CD4-positive, alpha-beta T cell treated with Interleukin-4 for 1 hour (primary cell): ENCODE measurements at regions not wholly inside any gene's neighbourhood (a gene's known extent, or its start where the extent isn't known, plus 50 kb on each side); places are given as distances from the start of the nearest gene placed in this dataset.
"Not testable (repeated sequence)": the region's sequence is repeated elsewhere in the genome, so short reads cannot be mapped to it uniquely, and the experiment has no call there.

Source experiments
- DNase-seq, 2 donors: peaks; one replicate each; pipeline ENCODE4 v3.0.0-alpha.2; 2020 to 2022

DNA sequence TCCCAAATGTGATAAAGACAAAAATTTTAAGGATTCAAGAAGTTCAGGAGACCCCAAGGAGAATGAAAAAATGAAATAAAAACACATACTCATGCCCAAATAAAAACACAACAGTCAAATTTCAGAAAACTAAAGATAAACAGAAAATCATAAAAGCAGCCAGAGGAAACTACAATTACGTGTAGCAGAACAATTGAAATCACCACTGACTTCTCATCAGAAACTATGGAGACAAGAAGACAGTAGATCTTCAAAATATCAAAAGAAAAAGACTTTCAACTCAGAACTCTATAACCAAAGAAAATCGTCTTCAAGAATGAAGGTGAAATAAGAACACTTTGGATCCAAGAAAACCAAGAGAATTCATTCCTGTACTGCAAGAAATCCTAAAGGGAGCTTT, 54.9 kb downstream of the DIO3 start:
- DNase-seq: no peak

DNA sequence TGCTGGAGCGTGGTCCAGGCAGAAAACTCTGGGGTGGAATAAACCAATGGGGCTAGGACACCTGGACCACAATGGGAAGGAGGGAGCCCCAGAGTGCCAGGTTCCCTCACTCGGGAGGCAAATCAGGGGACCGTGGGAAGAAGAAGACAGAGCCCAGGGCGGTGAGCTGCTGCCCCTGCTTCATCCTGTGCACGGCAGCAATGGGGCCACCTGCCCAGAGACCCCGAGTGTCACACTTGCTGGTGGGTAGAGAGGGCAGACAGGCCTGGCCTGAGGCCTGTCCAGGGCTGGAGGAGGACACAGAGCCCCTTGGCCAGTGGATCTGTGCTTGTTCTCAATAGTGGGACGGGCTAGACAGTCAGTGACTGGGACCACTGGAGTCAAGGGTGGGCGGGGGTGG, 58.2 kb downstream of the DIO3 start:
- no peak for DNase-seq

DNA sequence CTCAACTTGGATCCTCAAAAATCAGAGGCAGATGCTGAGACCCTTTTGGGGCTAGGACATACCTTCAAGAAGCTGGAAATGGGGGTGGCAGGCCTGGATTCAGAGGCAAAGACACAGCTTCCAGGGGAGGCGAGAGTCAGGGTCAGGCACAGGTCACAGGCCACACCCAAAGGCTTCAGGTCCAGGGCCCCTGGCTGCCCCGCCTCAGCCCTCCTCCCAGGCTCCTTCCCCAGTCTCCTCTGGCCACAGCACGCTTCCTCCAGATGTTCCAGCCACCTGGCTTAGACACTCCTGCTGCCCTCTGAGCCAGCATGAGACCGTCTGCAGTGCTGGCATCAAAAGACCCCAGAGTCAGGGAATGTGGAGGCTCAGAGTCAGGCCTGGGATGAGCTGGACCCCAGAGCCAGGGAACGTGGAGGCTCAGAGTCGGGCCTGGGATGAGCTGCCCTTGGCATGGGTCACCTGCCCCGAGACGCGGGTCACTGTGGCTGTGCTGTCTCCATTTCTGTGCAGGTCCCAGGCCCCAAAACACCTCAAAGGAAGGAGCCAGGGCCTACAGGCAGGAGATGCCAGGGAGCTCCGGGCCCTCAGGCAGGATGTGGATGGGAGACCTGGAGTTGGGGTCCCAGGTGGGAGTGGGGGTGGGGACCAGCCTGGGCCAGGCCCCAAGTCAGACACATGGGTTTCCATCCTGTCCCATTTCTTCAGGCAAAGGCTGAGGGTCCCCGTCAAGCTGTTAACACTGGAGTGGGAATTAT, 58.9 kb downstream of the DIO3 start:
- DNase-seq: no peak

DNA sequence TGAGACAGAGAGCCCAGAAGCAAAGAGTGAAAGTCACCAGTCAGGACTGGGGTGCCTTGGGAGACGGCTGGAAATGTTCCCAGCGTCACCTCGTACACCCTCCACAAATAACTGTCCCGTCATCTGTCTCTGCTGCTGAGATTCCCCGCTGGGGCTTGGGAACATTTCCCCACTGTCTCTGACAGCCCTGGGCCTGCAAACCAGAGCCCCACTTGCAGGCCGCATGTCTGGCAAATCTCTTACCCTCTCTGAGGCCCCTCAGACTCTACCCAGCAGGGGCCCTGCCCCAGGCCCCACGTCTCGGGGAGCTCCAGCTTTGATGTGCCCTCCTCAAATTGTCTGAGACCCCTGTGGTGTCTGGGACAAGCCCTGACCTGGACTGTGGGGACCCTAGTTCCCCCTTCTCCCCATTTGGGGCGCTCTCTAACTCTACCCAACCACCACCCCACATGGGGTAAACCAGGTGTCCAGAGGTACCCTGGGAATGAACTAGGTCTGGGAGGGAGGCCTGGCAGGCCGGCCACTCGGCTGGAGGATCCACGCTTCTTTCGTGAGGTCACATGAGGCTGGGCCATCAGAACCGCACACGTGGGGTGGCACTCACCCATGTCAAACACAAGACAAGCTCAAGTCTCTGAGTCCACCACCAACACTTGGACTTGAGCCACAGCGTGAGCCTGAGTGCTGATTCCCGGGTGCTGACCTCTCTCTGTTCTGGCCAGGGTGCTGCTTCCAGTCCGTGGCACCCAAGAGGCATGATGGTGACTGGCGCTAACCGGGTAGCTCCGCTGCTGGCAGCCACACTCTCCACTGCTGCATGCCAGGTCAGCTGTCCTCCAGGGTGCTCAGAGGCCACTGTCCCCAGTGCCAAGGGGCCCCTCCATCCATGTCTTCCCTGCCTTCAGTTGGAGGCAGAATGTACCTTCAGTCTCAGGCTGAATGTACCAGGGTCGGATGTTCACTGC, 59.8 kb downstream of the DIO3 start:
- DNase-seq: no peak

DNA sequence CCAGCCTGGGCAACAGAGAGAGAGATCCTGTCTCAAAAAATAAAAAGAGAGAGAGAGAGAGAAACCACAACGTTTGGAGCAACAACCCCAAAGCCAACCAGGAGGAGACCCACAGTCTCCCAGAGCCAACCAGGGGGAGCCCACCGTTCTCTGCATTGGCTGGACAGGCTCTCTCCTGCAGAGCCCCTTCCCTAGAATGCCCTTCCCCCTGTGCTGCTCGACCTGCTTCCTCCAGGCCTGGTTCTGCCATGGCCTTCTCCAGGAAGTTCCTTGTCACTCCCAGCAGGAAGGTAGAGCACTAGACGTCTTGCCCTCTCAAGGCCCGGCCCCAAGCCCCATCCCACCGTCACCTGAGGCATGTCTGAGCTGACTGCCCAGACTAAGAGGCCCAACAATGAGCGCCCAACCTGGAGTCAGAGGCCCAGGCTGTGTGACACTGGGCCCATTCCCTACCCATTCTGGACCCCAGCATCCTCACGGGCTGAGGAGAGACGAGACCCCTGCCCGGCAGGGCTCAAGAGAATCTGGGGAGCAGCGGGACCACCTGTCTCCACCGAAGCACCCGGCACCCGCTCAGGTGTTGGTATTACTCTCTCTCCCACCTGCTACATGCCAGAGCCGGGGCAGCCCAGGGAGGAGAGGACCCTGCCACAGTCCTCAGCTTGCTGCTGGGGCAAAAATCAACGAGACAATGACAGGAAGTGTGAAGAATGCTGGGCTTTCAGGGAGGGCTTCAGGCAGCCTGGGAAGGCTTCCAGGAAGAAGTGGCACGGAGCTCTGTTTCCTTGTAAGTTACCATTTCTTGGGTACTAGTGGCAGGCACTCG, 61.2 kb downstream of the DIO3 start:
- no peak for DNase-seq

DNA sequence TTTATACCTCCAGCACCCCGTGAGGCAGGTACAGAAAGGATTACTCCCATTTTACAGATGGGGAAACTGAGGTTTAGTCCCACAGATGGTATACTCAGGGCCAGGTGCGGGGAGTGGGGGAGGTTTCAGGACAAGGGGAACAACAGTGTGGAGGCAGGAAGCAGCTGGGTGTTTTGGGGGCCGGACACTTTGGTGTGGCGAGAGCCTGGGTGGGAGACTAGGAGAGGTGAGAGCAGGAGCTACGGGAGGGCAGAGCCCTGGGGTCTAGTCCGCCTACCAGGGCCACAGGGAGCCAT, 61.7 kb downstream of the DIO3 start:
- DNase-seq: no peak

DNA sequence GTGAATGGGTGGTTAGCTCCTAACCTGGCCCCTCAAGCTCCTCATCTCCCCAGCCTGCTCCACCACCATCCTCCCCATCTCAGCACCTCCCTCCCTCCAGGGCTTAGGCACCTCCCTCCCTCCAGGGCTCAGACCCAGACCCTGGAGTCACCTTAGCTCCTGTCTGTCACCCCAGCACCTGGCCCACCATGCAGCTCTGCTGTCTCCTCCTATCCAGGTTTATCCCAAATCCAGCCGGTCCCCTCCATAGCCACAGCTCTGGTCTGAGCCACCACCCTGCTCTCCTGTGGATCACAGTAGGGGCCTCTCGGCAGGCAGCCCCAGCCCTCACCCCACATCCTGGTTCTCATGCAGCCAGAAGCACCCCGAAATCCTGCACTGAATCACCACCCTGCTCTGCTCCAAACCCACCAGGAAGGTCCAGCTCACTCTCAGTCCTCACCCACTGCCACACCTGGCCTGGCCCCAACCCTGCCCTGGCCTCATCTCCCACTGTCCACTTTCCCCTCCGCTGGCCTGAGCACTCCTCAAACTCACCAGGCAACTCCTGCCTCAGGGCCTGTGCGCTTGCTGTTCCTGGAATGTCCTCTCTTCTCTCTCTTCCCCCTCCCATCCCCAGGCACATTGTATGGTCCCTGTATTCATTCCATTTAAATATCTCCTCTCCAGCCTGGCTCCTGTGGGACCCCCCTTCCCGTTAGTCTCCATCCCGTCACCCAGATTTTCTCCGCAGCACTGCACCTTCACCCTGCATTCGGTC, 62.6 kb downstream of the DIO3 start:
- DNase-seq: no peak

DNA sequence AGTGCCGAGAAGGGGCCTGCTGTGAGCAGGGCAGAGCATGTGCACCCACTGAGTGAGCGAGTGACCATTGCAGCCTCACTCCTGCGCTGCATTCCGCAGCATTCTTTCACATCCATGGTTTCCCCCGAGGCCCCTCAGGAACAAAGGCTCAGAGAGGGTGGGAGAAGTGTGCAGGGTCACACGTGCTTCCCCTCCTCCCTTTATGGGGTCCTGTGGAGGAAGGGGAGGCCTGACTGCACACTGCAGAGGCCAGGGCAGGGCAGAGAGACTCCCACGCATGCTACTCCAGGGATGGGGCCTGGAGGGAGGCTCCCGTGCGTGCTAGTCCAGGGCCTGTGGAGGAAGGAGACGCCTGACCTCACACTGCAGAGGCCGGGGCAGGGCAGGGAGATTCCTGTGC, 63.2 kb downstream of the DIO3 start:
- DNase-seq: no peak

DNA sequence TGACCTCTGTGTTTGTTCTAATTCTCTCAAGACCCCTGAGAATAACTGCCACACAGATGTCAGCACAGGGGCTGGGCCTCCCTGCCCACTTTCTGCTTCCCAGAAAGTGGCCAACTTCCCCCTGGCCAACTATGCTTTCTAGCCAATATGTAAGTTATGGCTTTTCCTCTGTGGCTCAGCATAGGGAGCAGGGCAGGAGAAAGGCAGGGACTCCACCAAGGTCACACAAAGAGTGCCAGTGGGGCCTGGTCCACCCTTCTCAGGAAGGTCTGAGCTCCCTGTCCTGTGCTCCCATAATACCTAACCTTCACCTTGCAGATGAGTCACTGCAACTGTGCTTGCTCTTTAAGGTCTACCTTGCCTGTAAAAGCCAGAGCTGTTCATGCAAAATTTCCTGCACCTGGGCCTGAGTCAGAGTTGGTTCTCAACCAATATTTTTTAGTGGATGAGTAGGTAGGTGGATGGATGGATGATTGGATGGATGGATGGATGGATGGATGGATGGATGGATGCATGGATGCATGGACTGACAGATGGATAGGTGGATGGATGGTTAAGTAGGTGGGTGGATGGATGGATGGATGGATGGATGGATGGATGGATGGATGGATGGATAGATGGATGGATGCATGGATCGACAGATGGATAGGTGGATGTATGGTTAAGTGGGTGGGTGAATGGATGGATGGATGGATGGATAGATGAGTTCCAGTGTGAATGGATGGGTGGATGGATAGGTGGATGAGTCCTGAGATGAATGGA, 64.2 kb downstream of the DIO3 start:
- no peak for DNase-seq

DNA sequence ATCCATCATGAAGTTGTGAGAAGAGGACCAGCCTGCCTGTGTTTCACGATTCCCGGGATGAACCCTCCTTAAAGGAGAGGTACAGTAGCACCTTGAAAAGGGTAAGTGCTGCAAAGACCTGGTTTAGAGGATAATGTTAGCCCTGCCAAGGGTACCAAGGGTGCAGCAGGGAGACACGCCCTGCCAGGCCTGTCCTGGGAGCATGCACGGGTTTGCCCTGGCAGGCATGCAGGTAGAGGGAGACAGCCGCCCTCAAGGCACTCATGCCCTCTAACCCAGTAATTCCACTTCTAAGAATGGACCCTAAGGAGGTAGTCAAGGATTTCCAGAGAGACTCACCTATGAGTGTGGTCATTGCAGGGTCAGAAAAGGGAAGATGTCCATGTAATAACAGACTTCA, 65.0 kb downstream of the DIO3 start:
- no peak for DNase-seq

DNA sequence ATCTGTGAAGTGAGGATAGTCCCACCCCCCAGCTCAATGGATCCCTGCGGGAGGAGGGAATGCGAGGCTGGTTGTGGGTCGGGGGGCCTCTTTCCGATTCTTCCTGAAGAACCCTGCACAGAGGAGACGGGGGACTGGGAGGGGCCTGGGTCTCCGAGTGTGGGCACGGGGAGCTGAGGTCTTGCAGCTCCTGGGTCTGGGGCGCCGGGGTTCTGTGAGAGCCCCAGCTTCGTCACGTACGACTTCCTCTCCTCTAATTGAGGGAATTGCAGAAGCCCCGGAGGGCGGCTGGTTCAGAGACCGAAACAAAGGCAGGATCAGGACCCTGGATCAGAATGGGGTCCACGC, 66.6 kb downstream of the DIO3 start:
- DNase-seq: no peak

DNA sequence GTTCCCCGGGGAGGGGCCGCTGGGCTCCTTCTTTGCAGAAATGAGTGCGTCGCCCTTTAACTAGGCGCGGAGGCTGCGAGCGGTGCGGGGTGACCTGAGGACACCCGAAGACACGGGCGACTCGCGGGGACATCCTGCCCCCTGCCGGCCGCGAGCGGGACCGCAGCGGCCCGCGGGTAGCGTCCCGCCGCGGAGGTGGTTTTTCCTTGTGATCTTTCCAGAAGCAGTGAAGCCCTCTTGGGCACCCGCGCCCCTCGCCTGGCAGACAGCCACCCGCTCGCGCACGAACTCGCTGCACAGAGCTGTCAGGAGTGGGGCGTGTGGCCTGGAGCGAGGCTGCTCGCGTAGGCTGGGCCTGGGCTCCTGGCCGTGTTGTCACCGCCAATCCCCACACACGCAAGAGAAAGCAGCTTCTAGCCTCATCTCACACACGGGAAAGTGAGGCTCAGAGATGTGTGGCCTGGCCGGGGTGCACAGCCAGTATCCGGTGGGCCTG, 67.2 kb downstream of the DIO3 start:
- DNase-seq: peak; percentile 65 to 68

DNA sequence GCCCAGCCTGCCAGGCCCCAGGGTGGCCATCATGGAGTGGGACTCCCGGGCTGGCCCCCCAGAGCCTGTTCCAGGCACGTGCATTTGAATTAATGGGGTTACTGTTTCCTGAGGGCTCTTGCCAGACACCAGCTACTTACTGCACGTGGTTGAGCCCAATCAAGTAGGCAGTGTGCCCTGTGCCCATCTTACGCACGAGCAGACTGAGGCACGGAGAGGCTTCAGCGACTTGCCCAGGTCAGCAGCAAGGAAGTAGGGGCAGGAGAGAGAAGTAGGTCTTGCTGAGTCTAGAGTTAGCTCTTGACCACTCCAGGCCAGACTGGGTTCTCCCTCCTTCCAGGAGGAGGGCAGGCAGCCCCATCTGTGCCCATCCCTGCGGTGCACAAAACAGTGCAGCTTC, 67.7 kb downstream of the DIO3 start:
- no peak for DNase-seq

DNA sequence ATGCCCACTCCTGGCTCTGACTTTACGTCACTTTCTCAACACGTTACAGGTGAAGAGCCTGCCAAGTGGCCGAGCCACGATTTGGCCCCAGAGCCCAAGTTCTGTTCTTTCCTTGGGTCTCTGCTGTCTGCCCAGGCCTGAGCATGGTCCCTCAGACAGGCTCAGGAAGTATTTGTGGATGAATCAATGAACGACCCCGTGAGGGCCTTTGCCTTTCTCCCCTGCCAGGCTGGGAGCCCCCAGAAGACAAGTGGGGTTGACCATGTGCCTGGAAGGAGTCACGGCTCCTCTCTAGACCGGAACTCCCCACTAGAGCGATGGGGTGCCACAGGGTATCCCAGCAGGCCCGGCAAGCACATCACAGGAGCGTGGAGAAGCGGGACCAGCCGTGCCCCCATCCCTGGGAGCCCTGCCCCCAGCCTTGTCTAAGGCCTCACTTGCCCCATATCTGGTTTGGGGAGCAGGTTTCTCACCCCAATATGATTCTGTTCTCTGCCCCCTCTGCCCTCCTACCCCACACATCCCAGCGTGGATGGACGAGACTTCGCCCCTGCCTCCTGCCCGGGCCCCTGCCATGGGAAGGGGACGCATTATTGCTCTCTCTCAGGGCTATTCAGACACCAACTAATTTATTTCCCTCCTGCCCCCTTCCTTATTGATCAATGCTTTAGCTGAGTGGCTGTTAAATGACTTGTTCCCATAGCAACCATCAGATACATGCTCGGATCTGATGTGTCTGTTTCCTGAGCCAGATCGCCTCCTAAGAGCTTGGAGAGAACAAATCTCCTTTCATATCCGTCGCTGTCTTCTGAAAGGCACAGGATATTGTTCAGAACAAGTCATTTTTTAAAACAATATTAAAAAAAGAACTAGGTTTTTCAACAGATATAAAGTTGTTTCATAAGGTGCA, 69.0 kb downstream of the DIO3 start:
- no peak for DNase-seq

DNA sequence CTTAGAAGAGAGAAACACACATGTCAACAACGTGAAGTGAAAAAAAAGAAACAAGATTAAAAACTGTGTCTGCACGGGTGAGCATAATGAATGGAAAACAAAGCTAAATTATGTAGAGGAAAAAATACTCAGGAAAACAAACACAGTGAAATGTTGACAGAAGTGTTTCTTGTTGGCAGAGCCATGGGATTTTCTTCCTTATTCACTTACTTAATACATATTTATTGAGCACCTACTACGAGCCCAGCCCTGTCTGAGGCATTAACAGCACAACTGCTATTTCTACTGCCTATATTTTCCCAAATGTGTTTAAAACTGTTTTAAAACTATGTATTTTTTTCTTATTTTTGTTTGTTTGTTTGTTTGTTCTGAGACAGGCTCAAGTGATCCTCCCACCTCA, 69.9 kb downstream of the DIO3 start:
- no peak for DNase-seq

DNA sequence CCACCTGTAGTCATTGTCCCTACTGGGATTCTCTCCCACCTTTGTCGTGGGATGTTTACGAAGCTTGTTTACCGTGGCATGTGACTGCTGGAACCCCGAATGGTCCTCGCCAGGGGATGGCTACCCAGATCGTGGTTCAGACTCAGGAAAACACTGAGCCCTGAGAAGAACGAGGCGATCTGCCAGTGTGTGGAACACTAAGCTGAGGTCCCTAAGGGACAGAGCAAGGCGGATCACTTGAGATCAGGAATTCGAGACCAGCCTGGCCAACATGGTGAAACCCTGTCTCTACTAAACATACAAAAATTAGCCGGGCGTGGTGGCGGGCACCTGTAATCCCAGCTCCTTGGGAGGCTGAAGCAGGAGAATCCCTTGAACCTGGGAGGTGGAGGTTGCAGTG, 70.7 kb downstream of the DIO3 start:
- DNase-seq: not testable (repeated sequence)

DNA sequence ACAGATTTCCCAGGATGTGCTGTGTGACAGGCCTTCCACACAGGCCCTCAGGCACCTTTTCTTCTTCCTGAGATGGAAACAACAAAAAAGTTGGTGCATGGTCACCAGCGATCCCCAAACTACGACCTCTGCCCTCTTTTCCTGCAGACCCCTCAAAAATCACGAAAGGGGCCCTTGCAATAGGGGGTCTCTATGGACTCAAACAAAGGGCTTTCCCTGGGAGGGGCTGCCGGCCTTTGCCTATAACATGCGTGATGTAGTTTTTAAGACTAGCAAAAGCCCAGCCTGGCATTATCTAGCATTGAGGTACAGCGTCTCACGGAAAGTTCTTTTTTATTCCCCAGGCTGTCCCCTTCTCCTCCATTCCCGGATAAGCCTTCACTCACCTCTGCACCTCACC, 71.2 kb downstream of the DIO3 start:
- no peak for DNase-seq

DNA sequence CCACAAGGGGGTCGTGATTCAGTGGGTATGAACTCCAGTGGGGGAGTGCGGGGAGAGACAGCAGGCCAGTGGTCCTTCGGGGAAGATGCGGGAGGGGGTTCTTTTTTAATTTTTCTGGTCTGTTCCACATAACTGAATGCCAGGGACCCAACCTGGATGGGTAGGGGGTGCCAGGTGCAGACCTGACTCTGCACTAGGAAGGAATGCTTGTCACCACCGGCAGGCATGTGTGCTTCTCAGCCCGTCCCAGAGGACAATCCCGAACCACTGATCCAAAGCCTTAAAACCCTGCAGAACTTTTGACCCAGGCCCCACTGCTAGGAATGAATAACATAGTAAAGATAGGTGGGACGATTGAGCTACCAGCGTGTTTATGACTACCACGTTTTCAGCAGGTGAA, 72.0 kb downstream of the DIO3 start:
- DNase-seq: no peak

DNA sequence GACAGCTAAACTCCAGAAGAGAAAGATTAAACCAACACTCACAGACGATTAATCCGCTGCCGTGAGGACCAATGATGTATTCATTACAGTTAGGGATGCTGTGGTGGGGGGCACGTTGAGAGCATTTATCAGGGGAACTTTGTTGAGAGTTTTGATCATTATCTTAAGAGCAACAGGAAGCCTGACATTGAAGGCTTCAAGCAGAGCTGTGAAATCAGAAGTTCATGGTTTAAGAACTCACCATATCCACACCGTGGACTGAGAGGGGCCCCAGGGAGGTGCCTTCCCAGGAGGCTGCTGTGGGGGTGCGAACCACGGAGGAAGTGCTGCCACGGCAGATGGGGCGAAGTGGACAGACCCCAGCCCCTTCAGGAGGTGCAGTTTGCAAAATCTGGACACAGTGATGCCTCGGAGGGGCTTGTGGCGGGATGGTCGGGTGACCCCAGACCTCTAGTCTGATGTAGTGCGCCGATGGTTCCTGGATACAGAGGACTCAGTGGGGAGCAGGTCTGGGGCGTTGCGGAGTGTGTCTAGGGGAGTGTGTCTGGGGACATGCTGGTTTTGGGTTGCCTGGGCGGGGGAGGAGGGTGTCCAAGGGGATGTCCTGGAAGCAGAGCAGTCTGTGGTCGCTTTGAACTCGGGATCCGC, 73.0 kb downstream of the DIO3 start:
- DNase-seq: no peak
